ENCODE measurements at regions not wholly inside any gene's neighbourhood (a gene's known extent, or its start where the extent isn't known, plus 50 kb on each side); places are given as distances from the start of the nearest gene placed in this dataset.

DNA sequence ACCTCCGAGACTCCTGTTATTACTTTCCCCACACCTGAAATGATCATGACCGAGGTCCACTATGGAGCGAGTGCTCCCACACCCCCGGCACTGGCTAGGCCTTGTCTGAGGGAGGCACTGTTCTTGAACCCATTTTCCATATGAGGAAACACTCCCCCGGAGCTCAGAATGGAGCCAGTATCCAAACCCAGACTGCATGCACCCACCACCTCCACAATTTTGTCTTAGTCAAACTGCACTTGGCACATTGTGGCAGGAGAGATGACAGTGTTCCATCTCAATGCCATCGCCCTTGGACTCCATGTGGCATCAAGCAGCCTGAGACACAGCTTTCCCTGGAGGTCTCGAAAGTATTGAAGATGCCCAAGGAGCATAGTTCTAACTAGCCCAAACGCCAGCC, 154.1 kb downstream of the NUP210 start:
- H3K4me3 ChIP-seq (ENCODE audit: low read depth, low read length): no peak overlapping the region
- no peak for DNase-seq (ENCODE audit: low read depth)
- TF ChIP-seq MAX (IDR thresholded peaks at IDR 0.05; ENCODE audit: low read depth, low read length): no peak
- TF ChIP-seq MYC (IDR thresholded peaks at IDR 0.05; ENCODE audit: low read depth, low read length): no peak
- no peak for TF ChIP-seq POLR2A (IDR thresholded peaks at IDR 0.05; ENCODE audit: extremely low read depth, insufficient read length)
- no peak for TF ChIP-seq CTCF (IDR thresholded peaks at IDR 0.05; ENCODE audit: low read depth, low read length)

- TF ChIP-seq CTCF (IDR thresholded peaks at IDR 0.05; ENCODE audit: low read depth, low read length): no peak
- TF ChIP-seq MYC (IDR thresholded peaks at IDR 0.05; ENCODE audit: low read depth, low read length): no peak
- no peak for TF ChIP-seq MAX (IDR thresholded peaks at IDR 0.05; ENCODE audit: low read depth, low read length)
- no peak for TF ChIP-seq POLR2A (IDR thresholded peaks at IDR 0.05; ENCODE audit: extremely low read depth, insufficient read length)
- DNase-seq (ENCODE audit: low read depth): no peak
- no peak overlapping the region for H3K4me3 ChIP-seq (ENCODE audit: low read depth, low read length)
These were observed 154.6 kb downstream of the NUP210 start for GRCh38 chr3:13265507-13265906.

DNA sequence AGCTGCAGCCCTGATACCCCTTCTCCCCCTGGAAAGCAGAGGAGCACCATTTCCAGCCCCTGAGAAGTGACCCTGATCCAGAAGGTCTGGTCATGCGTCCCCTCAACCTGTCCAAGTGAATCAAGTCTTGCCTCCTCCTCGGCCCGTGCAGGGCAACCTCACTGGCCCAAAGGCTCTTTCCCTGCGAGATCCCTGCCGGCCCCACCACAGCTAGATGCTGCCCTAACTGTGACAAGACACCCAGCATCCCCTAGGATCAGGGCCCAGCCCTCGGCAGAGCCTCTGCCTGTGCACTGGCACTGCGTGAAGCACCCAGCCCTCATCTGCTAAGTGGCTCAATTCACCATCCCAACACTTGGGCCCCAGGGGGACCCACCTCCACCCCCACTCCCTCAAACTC, 155.1 kb downstream of the NUP210 start:
- H3K4me3 ChIP-seq (ENCODE audit: low read depth, low read length): no peak overlapping the region
- TF ChIP-seq MYC (IDR thresholded peaks at IDR 0.05; ENCODE audit: low read depth, low read length): no peak
- no peak for TF ChIP-seq MAX (IDR thresholded peaks at IDR 0.05; ENCODE audit: low read depth, low read length)
- no peak for TF ChIP-seq POLR2A (IDR thresholded peaks at IDR 0.05; ENCODE audit: extremely low read depth, insufficient read length)
- no peak for TF ChIP-seq CTCF (IDR thresholded peaks at IDR 0.05; ENCODE audit: low read depth, low read length)
- DNase-seq (ENCODE audit: low read depth): no peak

- no peak for TF ChIP-seq MYC (IDR thresholded peaks at IDR 0.05; ENCODE audit: low read depth, low read length)
- DNase-seq (ENCODE audit: low read depth): no peak
These were observed 155.7 kb downstream of the NUP210 start for GRCh38 chr3:13264468-13264795.

GRCh38 chr3:13263770-13264467, 156.2 kb downstream of the NUP210 start:
- DNase-seq (ENCODE audit: low read depth): no peak

More at GRCh38 chr3:13264468-13264795, 155.7 kb downstream of the NUP210 start:
- H3K4me3 ChIP-seq (ENCODE audit: low read depth, low read length): no peak overlapping the region

More at GRCh38 chr3:13263770-13264467, 156.2 kb downstream of the NUP210 start:
- TF ChIP-seq CTCF (IDR thresholded peaks at IDR 0.05; ENCODE audit: low read depth, low read length) (no peak), MAX (IDR thresholded peaks at IDR 0.05; ENCODE audit: low read depth, low read length) (no peak), MYC (IDR thresholded peaks at IDR 0.05; ENCODE audit: low read depth, low read length) (no peak), POLR2A (IDR thresholded peaks at IDR 0.05; ENCODE audit: extremely low read depth, insufficient read length) (no peak)
- H3K4me3 ChIP-seq (ENCODE audit: low read depth, low read length): no peak overlapping the region

All from NB4 (cell line).